Astrocyte (in vitro differentiated cells and primary cell): ENCODE measurements at regions not wholly inside any gene's neighbourhood (a gene's known extent, or its start where the extent isn't known, plus 50 kb on each side); places are given as distances from the start of the nearest gene placed in this dataset.

Experiments used
- EZH2 ChIP-seq: IDR thresholded peaks from 2 replicates; pipeline ENCODE4 v1.6.1; 2012; ENCODE audit warnings: mild to moderate bottlenecking, low read length, inconsistent platforms; ENCODE audit not compliant: insufficient read depth
- TF ChIP-seq, protein P1 (sequence below): IDR thresholded peaks from 2 replicates; pipeline ENCODE4 v1.5.1; 2011; ENCODE audit warnings: low read depth, mild to moderate bottlenecking, inconsistent platforms, low read length, moderate library complexity; ENCODE audit not compliant: insufficient read depth

DNA sequence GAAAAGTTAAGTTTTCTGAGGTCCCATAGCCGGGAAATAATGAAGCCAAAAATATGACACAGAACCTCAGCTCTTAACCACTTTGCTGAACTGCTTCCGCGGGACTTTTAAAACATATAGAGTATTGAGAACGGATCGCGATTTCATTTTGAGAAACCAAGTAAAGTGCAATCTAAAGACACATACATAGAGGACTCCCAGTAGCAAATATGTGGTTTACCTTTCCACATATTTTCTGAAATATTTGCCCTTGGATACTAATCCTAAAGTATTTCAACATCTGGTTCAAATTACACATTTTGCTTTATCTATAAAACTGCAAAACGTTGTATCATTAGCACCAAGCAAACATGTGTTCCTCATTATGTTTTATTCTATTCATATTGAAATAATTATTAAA is 776.5 kb downstream of the ROBO2 start:
- TF ChIP-seq, protein P1, sequence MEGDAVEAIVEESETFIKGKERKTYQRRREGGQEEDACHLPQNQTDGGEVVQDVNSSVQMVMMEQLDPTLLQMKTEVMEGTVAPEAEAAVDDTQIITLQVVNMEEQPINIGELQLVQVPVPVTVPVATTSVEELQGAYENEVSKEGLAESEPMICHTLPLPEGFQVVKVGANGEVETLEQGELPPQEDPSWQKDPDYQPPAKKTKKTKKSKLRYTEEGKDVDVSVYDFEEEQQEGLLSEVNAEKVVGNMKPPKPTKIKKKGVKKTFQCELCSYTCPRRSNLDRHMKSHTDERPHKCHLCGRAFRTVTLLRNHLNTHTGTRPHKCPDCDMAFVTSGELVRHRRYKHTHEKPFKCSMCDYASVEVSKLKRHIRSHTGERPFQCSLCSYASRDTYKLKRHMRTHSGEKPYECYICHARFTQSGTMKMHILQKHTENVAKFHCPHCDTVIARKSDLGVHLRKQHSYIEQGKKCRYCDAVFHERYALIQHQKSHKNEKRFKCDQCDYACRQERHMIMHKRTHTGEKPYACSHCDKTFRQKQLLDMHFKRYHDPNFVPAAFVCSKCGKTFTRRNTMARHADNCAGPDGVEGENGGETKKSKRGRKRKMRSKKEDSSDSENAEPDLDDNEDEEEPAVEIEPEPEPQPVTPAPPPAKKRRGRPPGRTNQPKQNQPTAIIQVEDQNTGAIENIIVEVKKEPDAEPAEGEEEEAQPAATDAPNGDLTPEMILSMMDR: no peak
- TF ChIP-seq EZH2: no peak
